HAP-1 (cell line): ENCODE measurements at regions not wholly inside any gene's neighbourhood (a gene's known extent, or its start where the extent isn't known, plus 50 kb on each side); places are given as distances from the start of the nearest gene placed in this dataset.

ENCODE experiments used
- DNase-seq, 2 experiments: peaks; one replicate each; pipeline ENCODE4 v3.0.0-alpha.2; 2016 to 2020; ENCODE audit warnings: low spot score in 2 of 2
- H3K27me3 ChIP-seq: fragments of 250-450 bp; sonication (Bioruptor Pico); 2 replicates; pipeline ENCODE4 v1.5.1; 2020; ENCODE audit warnings: low read depth, mild to moderate bottlenecking, moderate library complexity
- H3K36me3 ChIP-seq: fragments of 250-450 bp; sonication (Bioruptor Pico); replicated peaks from 2 replicates; pipeline ENCODE4 v1.5.1; 2020; ENCODE audit warnings: mild to moderate bottlenecking
- H3K4me1 ChIP-seq: fragments of 250-450 bp; sonication (Bioruptor Pico); 2 replicates; pipeline ENCODE4 v1.5.1; 2020; ENCODE audit warnings: mild to moderate bottlenecking
- H3K4me3 ChIP-seq: fragments of 250-450 bp; sonication (Bioruptor Pico); 2 replicates; pipeline ENCODE4 v1.5.1; 2020; ENCODE audit warnings: mild to moderate bottlenecking, moderate library complexity
- H3K9me3 ChIP-seq: fragments of 250-450 bp; sonication (Bioruptor Pico); 2 replicates; pipeline ENCODE4 v1.5.1; 2020; ENCODE audit warnings: mild to moderate bottlenecking, moderate library complexity
- in situ Hi-C: fragments of 300-500 bp; cut with MboI; formaldehyde crosslinking; loops from 3 replicates; pipeline ENCODE4 v1.14.3; 2020; ENCODE audit warnings: low sequenced_read_pairs, inconsistent platforms, mixed read lengths

- in situ Hi-C loops, result no loop called here
- Histone ChIP-seq H3K4me3 (no peak overlapping the region), H3K9me3 (no peaks in the 10 kb centered on the region), H3K27me3 (peaks cover 3% of the 10 kb centered on the region; the same call in 1 of the 2 replicates), H3K4me1 (no peaks in the 10 kb centered on the region), H3K36me3 (no peaks in the 10 kb centered on the region)
- DNase-seq, result no peak
These were observed 261.8 kb downstream of the GAS1 start for GRCh38 chr9:86685556-86685955.

DNA sequence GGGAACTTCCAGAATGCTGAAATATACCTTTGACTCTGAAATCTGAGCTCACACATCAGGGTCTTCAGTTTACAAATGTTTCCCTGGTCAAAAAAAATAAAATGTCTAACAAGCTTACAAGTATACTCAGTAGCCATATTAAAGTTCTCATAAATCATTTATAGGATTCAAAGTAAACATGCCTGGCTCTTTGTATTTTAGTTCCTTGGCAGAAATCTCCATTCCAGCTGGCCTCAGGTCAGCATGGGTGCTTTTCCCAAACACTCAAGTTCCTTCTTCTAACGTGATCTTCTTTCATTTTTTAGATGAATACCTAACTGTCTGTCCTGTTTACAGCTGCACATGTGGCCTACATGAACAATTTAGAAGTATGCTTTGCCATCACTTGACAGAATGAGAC is 263.2 kb downstream of the GAS1 start:
- H3K27me3 ChIP-seq, result no peaks in the 10 kb centered on the region; the same call in 1 of the 2 replicates
- no peak for DNase-seq
- no peaks in the 10 kb centered on the region for H3K36me3 ChIP-seq
- H3K4me1 ChIP-seq, result no peaks in the 10 kb centered on the region
- no peaks in the 10 kb centered on the region for H3K9me3 ChIP-seq
- no peak overlapping the region for H3K4me3 ChIP-seq
- in situ Hi-C loops, result no loop called here

DNA sequence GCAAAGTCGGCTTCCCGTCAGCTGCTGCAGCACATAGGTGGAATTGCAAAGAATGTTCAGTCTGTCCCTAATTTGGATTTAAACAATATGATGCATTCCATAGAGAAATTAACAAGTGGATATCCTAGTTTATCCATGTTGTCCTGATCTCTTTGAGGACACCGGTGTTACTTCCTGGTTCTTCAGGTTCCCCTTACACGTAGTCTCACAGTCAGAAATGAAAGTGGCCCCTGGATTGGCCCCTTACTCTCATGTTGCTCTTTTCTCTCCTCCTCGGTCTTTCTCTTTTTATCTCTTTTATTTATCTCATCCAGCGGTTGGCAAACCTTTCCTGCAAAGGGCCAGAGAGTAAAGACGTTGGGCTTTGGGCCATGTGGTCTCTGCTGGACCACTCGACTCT is 265.1 kb downstream of the GAS1 start:
- Histone ChIP-seq H3K27me3 (no peaks in the 10 kb centered on the region), H3K9me3 (no peaks in the 10 kb centered on the region), H3K4me3 (no peak overlapping the region), H3K36me3 (no peaks in the 10 kb centered on the region), H3K4me1 (no peaks in the 10 kb centered on the region)
- no peak for DNase-seq
- in situ Hi-C loops, result no loop called here

DNA sequence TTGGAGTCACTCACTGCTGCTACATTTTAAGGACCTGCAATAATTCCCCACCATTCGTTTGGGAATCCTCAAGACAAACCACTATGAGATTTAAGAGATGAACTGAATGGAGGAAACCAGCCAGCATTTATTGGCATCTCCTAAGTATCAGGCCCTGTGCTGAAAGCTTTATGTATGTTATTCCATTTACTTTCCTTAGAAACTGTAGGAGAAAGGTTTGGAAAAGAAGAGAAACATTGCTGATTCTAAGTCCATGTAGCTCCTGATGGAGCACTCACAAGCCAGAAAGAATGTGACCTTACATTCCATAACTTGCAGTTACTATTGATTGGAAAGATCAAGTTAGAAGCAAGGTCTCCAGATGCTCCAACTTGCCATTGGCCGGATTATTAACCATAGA is 267.4 kb downstream of the GAS1 start:
- Histone ChIP-seq H3K4me3 (no peak overlapping the region), H3K4me1 (no peaks in the 10 kb centered on the region), H3K36me3 (no peaks in the 10 kb centered on the region), H3K9me3 (no peaks in the 10 kb centered on the region), H3K27me3 (no peaks in the 10 kb centered on the region)
- DNase-seq, result no peak
- in situ Hi-C loops, result no loop called here

GRCh38 chr9:86676396-86676795 is 270.9 kb downstream of the GAS1 start:
- in situ Hi-C loops, result no loop called here
- H3K27me3 ChIP-seq, result 0 out of 2 replicates have a peak, but pooled peaks cover 3% of the 10 kb centered on the region
- DNase-seq, result no peak

GRCh38 chr9:86675805-86676204 is 271.5 kb downstream of the GAS1 start:
- Histone ChIP-seq H3K4me1 (no peaks in the 10 kb centered on the region), H3K36me3 (no peaks in the 10 kb centered on the region), H3K27me3 (0 out of 2 replicates have a peak, but pooled peaks cover 3% of the 10 kb centered on the region), H3K9me3 (no peaks in the 10 kb centered on the region), H3K4me3 (no peak overlapping the region)
- in situ Hi-C loops, result no loop called here
- no peak for DNase-seq

More at GRCh38 chr9:86676396-86676795, 270.9 kb downstream of the GAS1 start:
- Histone ChIP-seq H3K9me3 (no peaks in the 10 kb centered on the region), H3K4me3 (no peak overlapping the region), H3K36me3 (no peaks in the 10 kb centered on the region), H3K4me1 (no peaks in the 10 kb centered on the region)

GRCh38 chr9:86674487-86674886 is 272.8 kb downstream of the GAS1 start:
- 0 out of 2 replicates have a peak, but pooled peaks cover 3% of the 10 kb centered on the region for H3K27me3 ChIP-seq
- H3K36me3 ChIP-seq, result no peaks in the 10 kb centered on the region
- in situ Hi-C loops, result no loop called here
- DNase-seq, result no peak
- no peaks in the 10 kb centered on the region for H3K4me1 ChIP-seq
- H3K4me3 ChIP-seq, result no peak overlapping the region
- no peaks in the 10 kb centered on the region for H3K9me3 ChIP-seq

DNA sequence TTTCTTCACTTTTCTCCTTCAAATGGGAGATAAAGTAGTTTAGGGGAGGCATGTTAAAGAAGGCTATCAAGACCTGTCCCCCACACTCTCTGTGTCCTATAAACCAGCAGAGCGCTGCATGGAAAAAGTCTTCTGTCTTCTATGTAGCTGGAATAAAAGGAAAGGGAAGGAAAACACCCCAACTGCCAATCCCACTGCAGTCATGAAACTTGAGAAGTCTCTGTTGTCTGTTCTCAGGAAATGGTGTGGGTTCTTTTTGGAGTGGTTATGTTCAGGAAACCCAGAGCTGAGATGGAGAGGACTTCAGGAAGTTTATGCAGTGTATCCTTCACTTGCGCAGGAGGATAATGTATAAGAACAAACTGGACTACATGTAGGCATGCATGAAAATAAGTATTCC is 274.3 kb downstream of the GAS1 start:
- H3K36me3 ChIP-seq, result no peaks in the 10 kb centered on the region
- no peak for DNase-seq
- H3K4me3 ChIP-seq, result no peak overlapping the region
- 0 out of 2 replicates have a peak, but pooled peaks cover 3% of the 10 kb centered on the region for H3K27me3 ChIP-seq
- in situ Hi-C loops, result no loop called here
- H3K4me1 ChIP-seq, result no peaks in the 10 kb centered on the region
- H3K9me3 ChIP-seq, result no peaks in the 10 kb centered on the region

DNA sequence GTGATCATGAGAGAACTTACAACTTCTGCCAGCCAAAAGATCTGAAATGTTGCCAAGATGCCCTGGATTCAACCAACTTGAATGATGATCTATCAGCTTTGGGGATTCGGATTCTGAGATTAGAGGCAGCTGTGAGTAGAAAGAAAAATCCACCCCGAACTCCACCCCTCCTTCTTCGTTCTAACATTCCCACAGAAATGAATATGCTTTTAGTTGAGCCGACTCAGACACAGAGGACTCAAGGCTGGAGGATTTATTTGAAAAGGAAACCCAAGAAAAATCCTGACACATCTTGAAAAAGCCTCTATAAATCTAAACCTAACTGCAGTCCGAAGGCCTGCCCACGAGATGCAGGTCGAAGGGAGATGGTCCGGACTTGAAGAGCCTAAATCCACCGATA is 275.0 kb downstream of the GAS1 start:
- no peaks in the 10 kb centered on the region for H3K36me3 ChIP-seq
- 0 out of 2 replicates have a peak, but pooled peaks cover 3% of the 10 kb centered on the region for H3K27me3 ChIP-seq
- no peak for DNase-seq
- no peaks in the 10 kb centered on the region for H3K9me3 ChIP-seq
- no peaks in the 10 kb centered on the region for H3K4me1 ChIP-seq
- no peak overlapping the region for H3K4me3 ChIP-seq
- in situ Hi-C loops, result no loop called here

DNA sequence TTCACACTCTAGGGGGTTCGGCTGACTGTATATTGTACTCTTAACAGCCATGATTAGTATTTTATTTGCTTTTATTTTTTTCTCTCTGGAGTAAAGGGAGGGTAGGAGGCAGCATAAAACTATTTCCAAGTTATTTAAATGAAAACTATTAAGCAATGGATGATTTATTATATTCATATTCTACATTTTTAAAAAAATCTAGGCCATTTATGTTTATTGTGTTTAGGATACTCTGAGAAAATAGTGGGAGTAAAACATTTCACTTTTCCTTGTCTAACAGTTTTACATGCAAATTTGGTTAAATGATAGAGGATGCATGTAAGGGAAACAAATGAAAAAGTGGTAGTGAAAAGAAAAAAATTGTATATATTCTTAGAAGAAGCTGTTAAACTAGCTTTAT is 276.3 kb downstream of the GAS1 start:
- H3K4me3 ChIP-seq, result no peak overlapping the region
- no peak for DNase-seq
- H3K36me3 ChIP-seq, result no peaks in the 10 kb centered on the region
- no peaks in the 10 kb centered on the region for H3K4me1 ChIP-seq
- no peaks in the 10 kb centered on the region for H3K9me3 ChIP-seq
- in situ Hi-C loops, result no loop called here
- 0 out of 2 replicates have a peak, but pooled peaks cover 3% of the 10 kb centered on the region for H3K27me3 ChIP-seq

DNA sequence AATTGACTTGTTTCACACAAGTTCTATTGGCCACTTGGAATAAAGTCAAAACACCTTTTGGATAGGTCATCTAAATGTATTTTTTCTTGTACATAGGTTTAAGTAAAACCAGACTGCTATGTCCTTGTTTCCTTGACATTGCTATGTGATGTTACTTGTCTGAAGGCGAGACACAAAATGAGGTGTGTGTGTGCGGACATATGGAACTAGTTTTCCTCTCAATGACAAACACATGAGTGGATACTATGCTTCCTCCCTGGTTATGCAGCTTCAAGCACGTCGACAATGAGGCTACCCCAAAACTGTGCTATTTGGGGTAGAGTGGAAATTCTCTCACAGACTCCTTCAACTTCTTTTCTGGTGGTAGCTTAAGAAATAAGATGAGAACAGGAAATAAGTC is 276.8 kb downstream of the GAS1 start:
- Histone ChIP-seq H3K27me3 (0 out of 2 replicates have a peak, but pooled peaks cover 3% of the 10 kb centered on the region), H3K9me3 (no peaks in the 10 kb centered on the region), H3K4me1 (no peaks in the 10 kb centered on the region), H3K4me3 (no peak overlapping the region), H3K36me3 (no peaks in the 10 kb centered on the region)
- in situ Hi-C loops, result no loop called here
- DNase-seq, result no peak

DNA sequence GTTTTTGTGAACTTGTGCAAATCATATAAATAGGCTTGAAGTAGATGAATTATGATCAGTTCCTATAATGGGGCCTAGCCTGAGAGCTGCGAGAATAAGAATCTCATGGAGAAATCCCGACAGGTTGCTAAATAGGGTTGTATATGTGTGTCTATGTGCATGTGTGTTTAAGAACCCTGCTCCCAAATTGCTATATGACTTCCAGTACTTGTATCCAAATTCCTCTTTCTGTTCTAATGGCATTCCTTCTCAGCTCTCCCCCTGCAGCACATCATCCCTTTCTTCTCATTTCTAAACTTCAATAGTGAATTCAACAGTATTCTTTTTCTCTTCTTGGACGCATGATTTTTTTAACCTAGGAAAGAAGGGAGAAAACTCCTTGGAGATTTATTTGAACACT is 277.2 kb downstream of the GAS1 start:
- no peak for DNase-seq
- H3K36me3 ChIP-seq, result no peaks in the 10 kb centered on the region
- in situ Hi-C loops, result no loop called here
- no peak overlapping the region for H3K4me3 ChIP-seq
- H3K4me1 ChIP-seq, result no peaks in the 10 kb centered on the region
- 0 out of 2 replicates have a peak, but pooled peaks cover 3% of the 10 kb centered on the region for H3K27me3 ChIP-seq
- H3K9me3 ChIP-seq, result no peaks in the 10 kb centered on the region

- 0 out of 2 replicates have a peak, but pooled peaks cover 3% of the 10 kb centered on the region for H3K27me3 ChIP-seq
- H3K4me1 ChIP-seq, result no peaks in the 10 kb centered on the region
- DNase-seq, result no peak
- no peaks in the 10 kb centered on the region for H3K9me3 ChIP-seq
- no peak overlapping the region for H3K4me3 ChIP-seq
- in situ Hi-C loops, result no loop called here
- H3K36me3 ChIP-seq, result no peaks in the 10 kb centered on the region
These were observed 277.9 kb downstream of the GAS1 start for GRCh38 chr9:86669422-86669821.

DNA sequence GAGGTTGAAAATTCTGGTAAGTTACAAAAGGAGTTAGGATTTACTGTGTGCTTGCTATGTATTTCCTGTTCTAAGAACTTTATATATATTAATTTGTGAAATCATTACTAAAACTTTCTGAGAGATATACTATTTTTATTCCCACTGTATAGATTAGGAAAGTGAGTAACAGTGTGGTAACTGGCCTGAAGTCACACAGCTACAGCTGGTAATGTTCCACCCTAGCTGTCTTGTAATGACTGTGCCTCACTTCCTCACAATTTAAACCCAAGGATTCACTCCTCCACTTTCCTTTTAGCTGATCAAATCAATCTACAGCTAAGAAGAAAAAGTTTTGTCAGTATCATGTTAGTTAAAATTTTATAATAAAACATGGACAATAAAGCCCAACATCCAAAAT is 278.8 kb downstream of the GAS1 start:
- no peak overlapping the region for H3K4me3 ChIP-seq
- no peak for DNase-seq
- H3K9me3 ChIP-seq, result no peaks in the 10 kb centered on the region
- H3K4me1 ChIP-seq, result no peaks in the 10 kb centered on the region
- H3K36me3 ChIP-seq, result no peaks in the 10 kb centered on the region
- 0 out of 2 replicates have a peak, but pooled peaks cover 3% of the 10 kb centered on the region for H3K27me3 ChIP-seq
- in situ Hi-C loops, result no loop called here

DNA sequence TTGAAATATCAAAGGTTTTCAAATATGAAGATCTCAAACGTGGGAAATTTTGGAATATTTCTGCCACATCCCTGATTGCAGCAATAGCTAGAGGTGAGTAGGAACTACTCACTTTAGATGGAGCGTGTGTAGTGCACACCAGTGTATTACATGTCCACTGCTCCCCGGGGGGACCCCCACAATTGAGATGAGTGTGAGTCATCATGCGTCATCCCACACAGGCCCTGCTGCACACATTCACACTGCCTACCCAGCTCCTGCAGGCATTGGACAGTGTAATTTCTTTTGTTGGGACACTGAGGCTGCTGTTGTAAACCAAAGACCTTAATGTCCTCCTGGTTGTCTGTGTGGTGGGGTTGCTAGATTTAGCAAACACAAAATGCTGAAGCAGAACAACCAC is 280.0 kb downstream of the GAS1 start:
- no peak overlapping the region for H3K4me3 ChIP-seq
- in situ Hi-C loops, result no loop called here
- H3K27me3 ChIP-seq, result 0 out of 2 replicates have a peak, but pooled peaks cover 3% of the 10 kb centered on the region
- no peaks in the 10 kb centered on the region for H3K4me1 ChIP-seq
- H3K9me3 ChIP-seq, result no peaks in the 10 kb centered on the region
- H3K36me3 ChIP-seq, result no peaks in the 10 kb centered on the region
- DNase-seq, result no peak
